ENCODE measurements at regions not wholly inside any gene's neighbourhood (a gene's known extent, or its start where the extent isn't known, plus 50 kb on each side); places are given as distances from the start of the nearest gene placed in this dataset.

DNA sequence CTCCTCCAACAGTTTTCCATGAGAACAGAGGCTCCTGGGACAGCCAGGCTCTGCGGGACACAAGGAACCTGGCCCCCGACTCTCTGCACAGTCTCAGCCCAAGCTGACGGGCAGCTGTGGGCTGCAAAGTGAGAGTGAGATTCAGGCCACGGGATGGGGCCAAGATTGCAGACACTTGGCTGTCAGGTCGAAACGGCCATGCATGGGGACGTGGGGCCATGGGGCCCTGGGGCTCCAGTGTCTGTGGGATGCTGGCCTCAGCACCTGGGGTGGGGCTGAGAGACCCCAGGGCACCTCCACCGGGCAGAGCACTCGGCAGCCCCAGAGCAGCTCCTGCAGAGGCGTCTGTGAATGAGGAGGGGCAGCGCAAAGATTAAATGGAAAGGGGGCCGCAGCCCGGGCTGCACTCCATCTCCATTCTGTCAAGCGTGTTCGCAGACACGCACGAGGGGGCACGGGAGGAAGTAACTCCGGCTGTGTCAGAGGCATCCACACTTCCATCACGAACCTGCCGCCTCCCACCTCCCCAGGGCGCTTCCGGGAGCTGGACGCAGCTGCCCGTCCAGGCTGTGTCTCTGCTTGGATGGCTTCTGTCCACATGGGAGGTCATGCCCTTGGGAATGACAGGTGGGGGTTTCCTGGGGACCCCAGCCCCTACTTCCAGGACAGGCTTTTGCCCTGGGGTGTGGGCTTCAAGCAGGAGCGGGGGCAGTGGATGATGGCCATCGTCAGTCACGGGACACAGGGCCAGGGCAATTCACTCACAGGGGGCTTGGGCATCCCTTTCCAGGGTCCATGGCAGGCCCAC is 82.8 kb upstream of the NKX1-1 start:
- intact Hi-C loops (cut with micrococcal nuclease; ENCODE audit: unreplicated experiment), result no loop called here
- Histone ChIP-seq H3K9me3 (ENCODE audit: low read length) (peaks cover 22% of the 10 kb centered on the region; the same call in 1 of the 2 replicates), H3K9me2 (ENCODE audit: insufficient read depth, low read length) (no peaks in the 10 kb centered on the region), H3K79me2 (ENCODE audit: insufficient read depth, low read depth, low read length) (no peaks in the 10 kb centered on the region), H3K4me1 (ENCODE audit: insufficient read depth, low read length, poor library complexity, severe bottlenecking) (no peaks in the 10 kb centered on the region), H4K20me1 (ENCODE audit: insufficient read depth, low read length) (no peaks in the 10 kb centered on the region), H3K36me3 (ENCODE audit: insufficient read depth, low read length) (no peaks in the 10 kb centered on the region), H2AFZ (ENCODE audit: low read length) (no peak overlapping the region), H3K4me2 (ENCODE audit: low read length) (no peak overlapping the region), H3K27ac (ENCODE audit: low read depth, low read length, poor library complexity, severe bottlenecking) (no peak overlapping the region), H3K4me3 (ENCODE audit: low read depth, low read length, poor library complexity, severe bottlenecking) (no peak overlapping the region)
- POLR2A ChIA-PET, result no interaction called here
- TF ChIP-seq EZH2phosphoT487 (IDR thresholded peaks at IDR 0.05; ENCODE audit: borderline replicate concordance, low read depth, low read length) (no peak), CTCF (conservative IDR thresholded peaks at IDR 0.05; ENCODE audit: low read length) (no peak)
- DNase-seq (ENCODE audit: low spot score), result no peak
- CTCF ChIA-PET (ENCODE audit: unreplicated experiment), result no interaction called here
- no TSS peak for BruUV-seq (replicated peaks)

DNA sequence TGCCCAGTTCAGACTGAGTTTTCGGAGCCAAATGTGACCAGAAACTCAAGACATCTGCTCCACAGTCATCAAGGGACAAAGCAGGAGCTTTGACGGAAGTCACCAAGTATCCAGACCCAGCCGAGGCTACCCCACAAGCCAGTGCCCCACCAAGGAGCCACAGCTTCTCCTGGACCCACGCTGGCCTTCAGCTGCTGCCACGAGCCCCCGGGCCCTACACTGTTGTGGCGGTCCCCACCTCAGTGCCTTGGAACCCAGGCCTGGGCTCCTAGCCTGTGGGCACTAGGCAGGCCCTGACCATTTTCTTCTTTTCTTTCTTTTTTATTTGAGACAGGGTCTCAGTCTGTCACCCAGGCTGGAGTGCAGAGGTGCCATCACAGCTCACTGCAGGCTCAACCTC is 82.1 kb upstream of the NKX1-1 start:
- Histone ChIP-seq H3K27ac (ENCODE audit: low read depth, low read length, poor library complexity, severe bottlenecking) (no peak overlapping the region), H3K9me3 (ENCODE audit: low read length) (peaks cover 22% of the 10 kb centered on the region; the same call in 1 of the 2 replicates), H3K4me1 (ENCODE audit: insufficient read depth, low read length, poor library complexity, severe bottlenecking) (no peaks in the 10 kb centered on the region), H3K4me3 (ENCODE audit: low read depth, low read length, poor library complexity, severe bottlenecking) (no peak overlapping the region), H3K4me2 (ENCODE audit: low read length) (no peak overlapping the region), H2AFZ (ENCODE audit: low read length) (no peak overlapping the region), H3K36me3 (ENCODE audit: insufficient read depth, low read length) (no peaks in the 10 kb centered on the region), H4K20me1 (ENCODE audit: insufficient read depth, low read length) (no peaks in the 10 kb centered on the region), H3K79me2 (ENCODE audit: insufficient read depth, low read depth, low read length) (no peaks in the 10 kb centered on the region), H3K9me2 (ENCODE audit: insufficient read depth, low read length) (no peaks in the 10 kb centered on the region)
- no TSS peak for BruUV-seq (replicated peaks)
- CTCF ChIA-PET (ENCODE audit: unreplicated experiment), result no interaction called here
- DNase-seq (ENCODE audit: low spot score), result no peak
- intact Hi-C loops (cut with micrococcal nuclease; ENCODE audit: unreplicated experiment), result no loop called here
- POLR2A ChIA-PET, result no interaction called here
- TF ChIP-seq CTCF (conservative IDR thresholded peaks at IDR 0.05; ENCODE audit: low read length) (no peak), EZH2phosphoT487 (IDR thresholded peaks at IDR 0.05; ENCODE audit: borderline replicate concordance, low read depth, low read length) (no peak)

DNA sequence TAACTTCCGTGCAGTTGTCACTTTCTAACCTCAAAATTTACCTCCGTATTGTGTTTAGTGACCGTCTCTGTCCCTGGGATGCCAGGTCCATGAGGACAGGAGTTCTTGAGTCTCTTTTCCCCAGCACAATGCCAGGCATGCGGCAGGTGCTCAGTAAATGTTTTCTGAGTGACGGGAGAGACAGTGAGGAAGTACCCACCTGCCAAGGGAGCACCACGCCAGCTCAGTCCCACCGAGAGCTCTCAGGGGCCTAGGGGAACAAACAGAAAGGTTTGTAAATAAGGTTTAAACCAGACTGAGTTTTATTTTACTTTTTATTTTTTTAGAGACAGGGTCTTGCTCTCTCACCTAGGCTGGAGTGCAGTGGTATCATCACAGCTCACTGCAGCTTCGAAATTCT is 81.5 kb upstream of the NKX1-1 start:
- Histone ChIP-seq H4K20me1 (ENCODE audit: insufficient read depth, low read length) (no peaks in the 10 kb centered on the region), H3K4me2 (ENCODE audit: low read length) (no peak overlapping the region), H3K9me2 (ENCODE audit: insufficient read depth, low read length) (no peaks in the 10 kb centered on the region), H3K36me3 (ENCODE audit: insufficient read depth, low read length) (no peaks in the 10 kb centered on the region), H2AFZ (ENCODE audit: low read length) (no peak overlapping the region), H3K4me1 (ENCODE audit: insufficient read depth, low read length, poor library complexity, severe bottlenecking) (no peaks in the 10 kb centered on the region), H3K27ac (ENCODE audit: low read depth, low read length, poor library complexity, severe bottlenecking) (no peak overlapping the region), H3K9me3 (ENCODE audit: low read length) (peaks cover 22% of the 10 kb centered on the region; the same call in 1 of the 2 replicates), H3K79me2 (ENCODE audit: insufficient read depth, low read depth, low read length) (no peaks in the 10 kb centered on the region), H3K4me3 (ENCODE audit: low read depth, low read length, poor library complexity, severe bottlenecking) (no peak overlapping the region)
- CTCF ChIA-PET (ENCODE audit: unreplicated experiment), result no interaction called here
- POLR2A ChIA-PET, result no interaction called here
- BruUV-seq (replicated peaks), result no TSS peak
- intact Hi-C loops (cut with micrococcal nuclease; ENCODE audit: unreplicated experiment), result no loop called here
- DNase-seq (ENCODE audit: low spot score), result no peak
- no peak for TF ChIP-seq CTCF (conservative IDR thresholded peaks at IDR 0.05; ENCODE audit: low read length)
- TF ChIP-seq EZH2phosphoT487 (IDR thresholded peaks at IDR 0.05; ENCODE audit: borderline replicate concordance, low read depth, low read length), result no peak

Data from OCI-LY7 (cell line).